HG02938 (cell line): ENCODE measurements at regions not wholly inside any gene's neighbourhood (a gene's known extent, or its start where the extent isn't known, plus 50 kb on each side); places are given as distances from the start of the nearest gene placed in this dataset.

ENCODE experiments used
- ATAC-seq: cut with Tn5 transposase; IDR thresholded peaks from one replicate; pipeline ENCODE4 v1.9.1; 2021; ENCODE audit warnings: mild to moderate bottlenecking, moderate library complexity; ENCODE audit not compliant: unreplicated experiment

- ATAC-seq, result peak; percentile 80
Measured at GRCh38 chr3:99458013-99458412, 180.4 kb upstream of the COL8A1 start.

GRCh38 chr3:99442599-99442998 lies 195.8 kb upstream of the COL8A1 start:
- no peak for ATAC-seq

GRCh38 chr3:99439892-99440291 lies 198.5 kb upstream of the COL8A1 start:
- no peak for ATAC-seq

- ATAC-seq, result no peak
Measured at GRCh38 chr3:99434190-99434589, 204.2 kb upstream of the COL8A1 start.

GRCh38 chr3:99430348-99431134 lies 207.9 kb upstream of the COL8A1 start:
- peak; percentile 62 for ATAC-seq

- ATAC-seq, result no peak
Measured at GRCh38 chr3:99429502-99429901, 208.9 kb upstream of the COL8A1 start.

- no peak for ATAC-seq
Measured at GRCh38 chr3:99425930-99426329, 212.5 kb upstream of the COL8A1 start.

GRCh38 chr3:99419116-99419515 lies 219.3 kb upstream of the COL8A1 start:
- ATAC-seq, result peak; percentile 7

- ATAC-seq, result peak; percentile 69
Measured at GRCh38 chr3:99418709-99419108, 219.7 kb upstream of the COL8A1 start.

- ATAC-seq, result peak; percentile 70
Measured at GRCh38 chr3:99418209-99418635, 220.2 kb upstream of the COL8A1 start.

GRCh38 chr3:99413504-99413903 lies 224.9 kb upstream of the COL8A1 start:
- ATAC-seq, result no peak

GRCh38 chr3:99410789-99411311 lies 227.5 kb upstream of the COL8A1 start:
- no peak for ATAC-seq

- ATAC-seq, result no peak
Measured at GRCh38 chr3:99409961-99410360, 228.4 kb upstream of the COL8A1 start.

- ATAC-seq, result no peak
Measured at GRCh38 chr3:99407257-99407656, 231.1 kb upstream of the COL8A1 start.

GRCh38 chr3:99402755-99403154 lies 235.6 kb upstream of the COL8A1 start:
- ATAC-seq, result no peak

GRCh38 chr3:99400352-99400751 lies 238.0 kb upstream of the COL8A1 start:
- ATAC-seq, result no peak

GRCh38 chr3:99396651-99397275 lies 241.6 kb upstream of the COL8A1 start:
- ATAC-seq, result no peak

GRCh38 chr3:99394831-99395778 lies 243.3 kb upstream of the COL8A1 start:
- ATAC-seq, result no peak

GRCh38 chr3:99393961-99394360 lies 244.4 kb upstream of the COL8A1 start:
- ATAC-seq, result no peak

GRCh38 chr3:99388780-99389179 lies 249.6 kb upstream of the COL8A1 start:
- ATAC-seq, result no peak

GRCh38 chr3:99384596-99384995 lies 253.8 kb upstream of the COL8A1 start:
- ATAC-seq, result no peak
